Globus pallidus (tissue), 1 donor: ENCODE measurements at regions not wholly inside any gene's neighbourhood (a gene's known extent, or its start where the extent isn't known, plus 50 kb on each side); places are given as distances from the start of the nearest gene placed in this dataset.
"Not testable (repeated sequence)": the region's sequence is repeated elsewhere in the genome, so short reads cannot be mapped to it uniquely, and the experiment has no call there.

Experiments used
- DNase-seq: peaks from one replicate; pipeline ENCODE4 v3.0.0-alpha.2; 2015; ENCODE audit warnings: low spot score

DNA sequence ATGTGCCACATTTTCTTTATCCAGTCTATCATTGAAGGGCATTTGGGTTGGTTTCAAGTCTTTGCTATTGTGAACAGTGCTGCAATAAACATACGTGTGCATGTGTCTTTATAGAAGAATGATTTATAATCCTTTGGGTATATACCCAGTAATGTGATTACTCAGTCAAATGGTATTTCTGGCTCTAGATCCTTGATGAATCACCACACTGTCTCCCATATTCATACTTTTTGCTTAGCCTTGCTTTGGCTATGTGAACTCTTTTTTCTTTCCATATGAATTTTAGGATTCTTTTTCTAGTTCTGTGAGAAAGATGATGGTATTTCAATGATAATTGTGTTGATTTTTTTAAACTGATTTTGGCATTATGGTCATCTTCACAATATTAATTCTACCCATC lies 530.1 kb downstream of the SLC6A15 start:
- not testable (repeated sequence) for DNase-seq

DNA sequence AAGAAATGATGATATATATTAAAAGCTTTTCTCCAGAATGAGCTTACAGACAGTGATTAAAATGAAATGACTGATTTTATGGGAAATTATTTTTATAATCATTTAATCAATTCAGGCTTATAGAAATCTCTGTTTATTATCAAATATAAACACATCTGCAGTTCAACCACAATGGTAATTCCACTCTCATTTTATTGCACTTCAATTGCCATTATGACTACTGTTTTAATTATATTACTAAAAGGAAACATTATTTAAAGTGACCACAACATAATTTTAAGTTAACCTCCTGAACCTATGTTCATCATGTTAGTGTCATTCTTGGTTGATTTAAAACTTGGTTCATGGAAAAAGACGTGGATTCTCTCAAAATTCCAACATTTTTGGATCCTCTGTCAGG lies 536.3 kb downstream of the SLC6A15 start:
- no peak for DNase-seq

DNA sequence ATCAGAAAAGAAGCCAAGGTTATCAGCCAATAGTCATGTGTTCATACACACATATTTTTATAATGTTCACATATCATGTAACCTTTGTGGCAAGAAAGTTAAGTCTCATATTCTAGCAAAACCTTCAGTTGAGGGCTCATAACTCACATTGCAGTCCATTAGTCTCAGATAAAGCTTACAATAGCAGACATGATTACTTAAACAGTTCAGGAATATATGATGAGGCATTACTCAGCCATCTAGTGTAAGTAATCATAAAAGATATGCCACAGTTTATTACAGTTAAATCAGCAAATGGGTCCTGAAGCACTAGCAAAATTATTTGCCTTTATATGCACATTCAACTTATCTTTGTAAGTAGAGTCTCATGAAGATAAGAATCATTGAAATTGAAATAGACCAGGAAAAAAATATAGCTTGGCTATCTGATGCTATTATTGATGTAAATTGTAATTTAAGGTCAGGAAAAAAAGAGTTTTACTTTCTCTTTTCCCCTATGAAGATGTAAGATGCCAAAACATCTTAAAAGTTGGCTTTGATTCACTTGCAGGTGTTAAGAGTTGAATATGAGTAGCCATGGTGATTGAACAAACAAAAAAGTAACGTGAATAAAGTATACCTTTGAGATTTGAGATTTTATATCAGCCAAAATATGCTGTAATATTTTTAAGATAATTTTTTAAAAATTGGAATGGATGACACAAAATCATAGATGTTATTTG lies 537.0 kb downstream of the SLC6A15 start:
- DNase-seq, result no peak

DNA sequence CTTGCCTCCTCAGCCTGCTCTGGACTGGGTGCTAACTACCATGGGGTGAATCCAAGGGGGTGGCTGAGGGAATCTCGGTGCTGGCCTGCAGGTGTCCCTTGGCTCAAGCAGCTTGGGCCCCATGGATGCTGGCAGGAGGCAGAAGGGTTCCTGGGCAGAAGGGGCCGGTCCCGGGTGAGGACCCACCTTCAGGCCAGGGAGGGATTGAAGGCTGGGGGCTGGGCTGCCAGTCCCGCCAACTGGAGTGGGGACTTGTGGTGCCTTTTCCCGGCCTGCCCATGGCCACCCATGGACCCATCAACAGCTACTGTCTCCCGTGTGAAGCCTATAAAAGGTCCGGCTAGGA lies 550.1 kb downstream of the SLC6A15 start:
- DNase-seq, result no peak

DNA sequence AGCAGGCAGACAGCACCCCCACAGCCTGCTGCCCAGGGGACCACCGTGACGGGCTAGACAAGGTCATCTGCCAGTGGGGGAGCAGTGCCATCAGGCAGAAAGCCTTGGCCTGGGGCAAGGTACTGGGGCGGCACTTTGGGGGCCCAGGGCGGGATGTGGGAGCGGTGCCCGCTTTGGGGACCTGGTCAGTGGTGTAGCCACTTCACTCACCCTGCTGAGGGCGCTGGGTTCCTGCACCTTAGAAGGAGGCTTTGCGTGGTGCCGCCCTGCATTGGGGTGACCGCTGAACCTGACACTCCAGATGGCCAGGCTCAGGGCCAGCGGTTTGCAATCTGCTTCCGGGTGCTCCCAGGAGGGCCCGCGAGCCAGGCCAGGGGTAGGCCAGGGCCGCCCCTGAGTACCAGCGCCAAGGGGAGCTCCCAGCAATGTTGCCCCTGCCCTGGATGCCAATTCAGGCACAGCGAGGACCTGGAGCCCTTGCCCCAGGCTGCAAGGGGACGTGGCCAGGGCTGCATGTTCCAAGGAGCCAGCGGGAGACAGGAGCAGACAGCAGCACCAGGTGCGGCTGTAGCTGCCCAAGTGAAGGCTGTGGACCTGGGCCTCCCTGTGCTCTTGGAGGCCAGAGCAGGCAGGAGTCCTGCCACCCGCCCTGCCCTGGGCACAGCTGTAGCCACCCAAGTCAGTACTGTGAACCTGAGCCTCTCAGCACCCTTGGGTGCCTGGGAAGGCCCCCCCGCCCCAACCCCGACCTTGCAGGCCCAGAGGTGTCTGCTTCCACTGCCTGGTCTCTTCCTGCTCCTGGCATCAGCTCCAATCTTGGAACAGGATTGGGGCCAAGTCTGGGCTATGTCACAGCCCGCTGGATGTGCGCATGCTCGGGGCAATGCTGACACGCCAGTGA lies 550.7 kb downstream of the SLC6A15 start:
- DNase-seq, result no peak

DNA sequence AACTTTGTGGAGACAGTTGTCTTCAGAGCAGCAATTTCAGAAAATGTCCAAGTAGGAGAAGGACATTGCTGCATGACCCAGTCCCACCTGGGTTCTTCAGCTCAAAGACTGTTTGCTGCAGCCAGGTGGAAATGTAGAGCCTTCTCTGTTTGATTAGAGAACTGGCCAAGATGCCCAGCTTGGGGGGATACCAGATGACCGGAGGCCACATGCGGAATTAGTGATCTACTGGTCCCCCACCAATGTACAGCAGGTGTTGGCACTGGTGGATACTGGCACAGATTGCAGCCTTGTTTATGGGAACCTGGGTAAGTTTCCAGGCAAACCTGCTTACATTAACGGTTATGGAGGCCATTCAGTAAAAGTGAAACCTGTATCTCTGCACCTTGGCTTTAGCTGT lies 555.3 kb downstream of the SLC6A15 start:
- no peak for DNase-seq

DNA sequence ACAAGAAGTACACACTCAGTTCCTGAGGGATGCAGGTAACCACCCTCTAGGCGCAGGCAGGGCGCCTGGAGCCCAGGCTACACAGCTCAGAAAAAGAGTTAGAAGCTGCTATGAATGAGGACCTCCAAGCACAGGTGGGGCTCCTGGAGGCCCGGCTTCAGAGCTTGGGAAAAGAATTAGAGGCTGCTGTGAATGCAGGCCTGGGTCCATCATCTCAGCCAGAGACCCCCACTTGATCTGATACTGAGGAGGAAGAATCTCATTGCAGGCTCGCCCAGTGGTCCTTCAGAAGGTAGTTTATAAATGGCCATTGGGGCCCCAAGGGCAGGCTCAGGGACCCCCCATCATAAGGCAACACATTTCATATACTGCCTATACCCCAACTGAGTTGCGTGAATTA lies 556.4 kb downstream of the SLC6A15 start:
- DNase-seq, result no peak

DNA sequence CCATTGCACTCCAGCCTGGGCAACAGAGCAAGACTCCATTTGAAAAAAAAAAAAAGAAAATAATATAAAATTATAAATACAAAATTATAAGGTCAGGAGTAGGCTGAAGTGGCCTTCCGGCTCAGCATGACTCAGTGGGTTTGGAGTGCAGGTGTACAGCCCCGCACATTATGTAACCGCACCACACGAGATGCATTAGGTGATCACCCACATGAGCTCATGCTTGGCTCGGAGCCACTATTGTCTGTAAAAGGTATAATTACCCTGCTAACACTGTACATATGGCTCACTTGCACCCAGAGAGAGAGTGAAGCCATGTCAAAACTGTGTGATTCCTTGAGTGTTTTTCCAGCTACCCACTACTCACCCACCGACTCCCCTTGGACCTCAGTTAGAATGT lies 557.0 kb downstream of the SLC6A15 start:
- no peak for DNase-seq

DNA sequence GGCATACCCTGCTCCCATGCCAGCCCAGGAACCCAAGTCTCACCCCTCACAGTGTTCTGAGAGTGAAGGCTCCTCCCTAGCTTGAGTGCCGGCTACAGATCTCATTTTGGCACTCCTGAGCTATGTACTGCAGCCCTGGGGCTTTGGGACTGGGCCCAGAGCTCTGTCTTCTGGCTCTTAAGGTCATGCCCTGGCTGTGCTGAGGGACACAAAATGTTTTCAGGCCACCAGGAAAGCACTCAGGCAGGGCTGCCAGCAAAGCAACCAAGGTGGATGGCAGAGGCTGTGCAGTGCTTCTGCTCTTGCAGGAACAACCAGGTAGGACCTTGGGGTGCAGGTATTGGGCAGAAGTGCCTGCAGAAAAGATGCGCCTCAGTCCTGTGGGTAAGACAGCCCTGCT lies 564.0 kb downstream of the SLC6A15 start:
- no peak for DNase-seq

DNA sequence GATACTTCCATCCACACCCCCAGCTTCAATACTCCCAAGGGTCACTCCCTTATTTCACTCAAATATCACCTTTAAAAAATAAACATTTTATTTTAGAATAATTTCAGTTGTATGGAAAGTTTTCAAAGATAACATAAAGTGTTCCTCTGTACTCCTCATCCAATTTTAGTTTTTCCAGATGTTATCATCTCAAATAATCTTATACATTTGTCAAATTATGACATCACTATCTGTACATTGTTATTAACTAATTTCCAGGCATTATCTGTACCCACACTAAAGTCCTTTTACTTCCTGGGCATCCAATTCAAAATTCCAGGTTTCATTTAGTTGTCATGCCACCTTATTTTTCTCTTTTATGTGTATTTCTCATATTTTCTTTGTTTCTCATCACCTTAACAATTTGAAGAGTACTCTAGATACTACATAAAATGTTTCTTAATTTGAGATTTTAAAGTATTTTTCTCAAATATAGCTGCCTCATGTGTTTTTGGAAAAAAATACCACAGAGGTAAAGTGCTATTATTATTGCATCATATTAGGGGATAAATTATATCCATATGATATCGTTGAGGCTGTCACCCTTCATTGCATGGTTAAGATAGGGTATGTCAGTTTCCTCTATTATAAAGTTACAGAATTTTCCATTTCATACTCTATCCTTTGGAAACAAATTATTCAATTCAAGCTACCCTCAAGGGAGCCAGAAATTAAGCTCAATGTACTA lies 571.0 kb downstream of the SLC6A15 start:
- DNase-seq, result no peak

DNA sequence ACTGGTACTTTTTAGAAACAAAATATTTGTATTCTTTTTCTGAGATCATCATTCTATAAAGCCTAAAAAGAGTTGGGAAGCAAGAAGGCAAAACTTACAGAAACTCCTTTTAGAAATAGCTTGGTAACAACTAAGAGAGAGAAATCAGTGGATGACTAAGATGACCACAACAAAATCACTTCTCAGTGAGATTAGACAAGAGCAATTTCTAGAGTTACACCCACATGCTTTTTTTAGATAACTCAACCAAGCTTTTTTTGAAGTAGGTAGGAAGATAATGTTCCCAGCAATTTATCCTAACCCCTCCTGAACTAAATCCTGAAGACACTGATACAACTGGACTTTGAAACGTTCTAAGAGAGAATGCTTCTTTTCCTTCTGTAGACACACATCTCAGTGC lies 576.4 kb downstream of the SLC6A15 start:
- DNase-seq, result no peak

DNA sequence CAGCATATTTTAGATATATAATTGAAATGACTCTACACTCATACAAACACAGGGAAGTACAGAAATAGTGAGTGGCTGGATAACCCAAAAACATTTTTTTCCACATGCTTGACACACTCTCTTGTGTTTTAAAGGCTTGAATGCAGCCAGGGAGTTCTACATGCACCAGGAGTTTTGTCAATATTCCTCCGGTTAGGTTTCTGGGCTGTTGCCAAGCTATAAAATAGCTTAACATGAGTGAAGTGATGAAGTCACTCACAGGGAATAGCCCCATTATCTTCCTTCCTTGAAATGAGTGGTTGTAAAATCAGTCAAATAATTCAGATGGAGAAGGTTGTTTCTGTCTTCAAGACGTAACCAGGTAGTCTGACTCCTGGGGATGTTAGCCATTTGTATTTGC lies 582.7 kb downstream of the SLC6A15 start:
- no peak for DNase-seq

DNA sequence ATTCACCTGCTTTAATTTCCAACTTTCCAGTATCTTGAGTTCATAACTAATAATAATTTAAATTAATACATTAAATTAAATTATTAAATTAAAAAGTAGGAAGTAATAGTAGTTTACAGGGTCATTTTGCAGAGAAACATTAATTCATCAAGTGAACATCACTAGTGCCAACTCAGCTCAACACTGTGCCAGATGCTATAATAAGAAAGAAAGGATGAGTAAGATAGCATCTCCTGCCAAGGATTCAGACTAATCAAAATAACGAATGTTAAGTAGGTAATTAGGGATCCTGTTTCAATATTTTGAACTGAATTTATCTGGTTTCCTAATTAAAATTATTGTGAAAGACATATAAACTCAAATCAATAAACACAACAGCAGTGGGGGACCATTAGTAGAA lies 596.7 kb downstream of the SLC6A15 start:
- no peak for DNase-seq

DNA sequence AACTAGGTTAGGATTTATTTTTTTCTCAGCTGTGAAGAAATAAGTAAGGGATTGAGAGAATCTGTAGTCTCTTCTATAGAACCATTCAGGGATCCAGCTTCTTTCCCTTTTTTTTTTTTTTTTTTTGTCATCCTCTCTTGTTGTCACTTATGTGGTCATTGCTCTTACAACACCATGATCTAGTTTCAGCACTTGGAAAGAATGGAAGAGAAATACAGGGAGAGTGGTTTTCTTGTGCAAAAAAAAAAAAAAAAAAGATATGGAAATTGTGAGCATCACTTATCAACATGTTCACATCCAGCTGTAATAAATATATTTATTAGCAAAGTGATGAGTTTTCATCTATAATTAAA lies 599.3 kb downstream of the SLC6A15 start:
- DNase-seq, result no peak

DNA sequence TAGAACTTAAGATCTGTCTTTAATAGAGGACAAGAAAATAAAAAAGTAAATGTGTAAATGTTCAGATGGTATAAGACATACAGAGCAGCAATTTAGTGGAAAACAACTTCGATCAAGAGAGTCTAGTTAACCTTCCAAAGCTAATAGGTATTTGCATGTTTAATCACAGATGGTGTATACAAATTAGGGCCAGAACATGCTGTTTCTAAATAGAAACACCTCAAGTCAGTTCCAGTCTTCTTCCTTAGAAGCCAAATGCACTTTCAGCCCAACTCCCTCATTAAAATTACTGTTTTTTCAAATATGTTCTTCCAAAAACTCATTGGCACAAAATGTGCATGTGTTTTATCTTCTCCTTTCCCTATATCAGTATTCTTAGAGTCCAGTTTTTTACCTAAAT lies 604.4 kb downstream of the SLC6A15 start:
- DNase-seq, result no peak

DNA sequence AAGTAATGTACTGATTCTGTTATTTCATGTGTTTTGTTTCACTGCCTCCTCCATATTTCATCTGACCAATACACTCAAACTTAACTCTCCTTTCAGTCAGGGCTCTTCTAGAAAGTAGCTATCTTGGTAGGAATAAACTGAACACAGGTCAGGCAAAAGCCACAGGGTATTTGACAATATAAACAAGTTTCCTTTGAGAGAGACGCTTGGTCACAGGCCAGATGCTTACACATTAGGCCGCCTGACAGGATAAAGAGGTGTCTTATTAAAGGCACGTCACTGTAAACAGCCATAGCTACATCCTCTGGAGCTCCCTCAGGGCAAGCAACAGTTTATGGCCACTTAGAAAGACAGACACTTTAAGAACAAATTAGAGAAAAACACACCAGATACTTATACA lies 607.5 kb downstream of the SLC6A15 start:
- no peak for DNase-seq

DNA sequence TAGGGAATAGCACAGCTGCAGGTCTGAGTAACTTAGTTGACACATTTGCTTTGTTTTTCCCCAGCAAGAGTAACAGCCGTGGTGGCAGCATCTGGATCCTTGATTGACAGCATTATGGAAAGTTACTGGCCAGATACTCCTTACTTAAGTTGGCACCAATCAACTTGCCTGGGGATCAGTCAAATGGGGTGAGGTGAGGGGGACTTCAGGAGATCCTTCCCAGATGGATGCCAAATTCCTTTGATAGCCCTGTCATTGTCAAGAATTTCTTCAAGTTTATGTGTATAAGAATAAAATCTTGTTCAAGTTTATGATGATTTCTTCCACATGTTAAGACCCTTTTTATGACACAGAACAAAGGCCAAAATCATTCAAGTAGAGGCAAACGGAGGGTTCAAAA lies 618.4 kb downstream of the SLC6A15 start:
- no peak for DNase-seq

DNA sequence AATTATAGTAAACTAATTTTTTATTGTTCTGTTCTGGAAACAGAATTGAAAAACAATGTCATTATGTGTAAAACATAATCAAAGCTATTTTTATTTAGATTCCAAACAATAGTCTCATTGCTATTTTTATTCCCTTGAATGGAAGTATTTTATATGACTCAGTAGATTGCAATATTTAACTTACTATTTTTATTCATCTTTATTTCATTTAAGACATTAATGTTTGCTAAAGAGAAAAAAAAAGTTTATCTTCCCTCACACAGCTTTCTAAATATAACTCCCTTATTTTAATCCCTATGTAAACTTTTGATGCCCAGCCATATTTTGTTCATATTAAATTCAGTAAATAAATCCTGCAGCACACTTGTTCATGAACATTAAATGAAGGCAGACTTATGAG lies 622.4 kb downstream of the SLC6A15 start:
- DNase-seq, result no peak

DNA sequence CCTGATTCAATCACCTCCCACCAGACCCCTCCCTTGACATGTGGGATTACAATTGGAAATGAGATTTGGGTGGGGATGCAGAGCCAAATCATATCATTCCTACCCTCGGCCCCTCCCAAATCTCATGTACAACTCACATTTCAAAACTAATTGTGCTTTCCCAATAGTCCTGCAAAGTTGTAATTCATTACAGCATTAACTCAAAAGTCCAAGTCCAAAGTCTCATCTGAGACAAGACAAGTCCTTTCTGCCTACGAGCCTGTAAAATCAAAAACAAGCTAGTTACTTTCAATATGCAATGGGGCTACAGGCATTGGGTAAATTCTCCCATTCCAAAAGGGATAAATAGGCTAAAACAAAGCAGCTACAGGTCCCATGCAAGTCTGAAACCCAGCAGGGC lies 634.6 kb downstream of the SLC6A15 start:
- DNase-seq, result no peak

DNA sequence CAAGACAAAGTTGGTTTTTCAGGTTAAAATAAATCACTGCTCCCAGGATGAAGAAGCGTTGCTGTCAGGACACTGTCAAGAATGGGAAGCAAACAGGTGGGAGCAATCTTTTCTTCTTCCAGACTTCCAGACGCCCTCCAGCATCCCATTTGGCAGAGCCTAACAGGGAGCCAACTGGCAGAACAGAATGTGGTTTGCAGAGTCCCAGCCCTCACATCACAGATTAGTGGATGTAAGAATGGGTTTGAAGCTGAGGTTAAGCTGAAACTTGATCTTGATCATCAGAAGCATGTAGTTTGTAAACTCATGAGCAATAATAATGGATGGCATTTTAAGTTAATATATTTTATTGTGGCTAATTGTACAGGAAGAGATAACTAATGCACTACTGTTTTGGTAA lies 636.4 kb downstream of the SLC6A15 start:
- DNase-seq, result no peak

DNA sequence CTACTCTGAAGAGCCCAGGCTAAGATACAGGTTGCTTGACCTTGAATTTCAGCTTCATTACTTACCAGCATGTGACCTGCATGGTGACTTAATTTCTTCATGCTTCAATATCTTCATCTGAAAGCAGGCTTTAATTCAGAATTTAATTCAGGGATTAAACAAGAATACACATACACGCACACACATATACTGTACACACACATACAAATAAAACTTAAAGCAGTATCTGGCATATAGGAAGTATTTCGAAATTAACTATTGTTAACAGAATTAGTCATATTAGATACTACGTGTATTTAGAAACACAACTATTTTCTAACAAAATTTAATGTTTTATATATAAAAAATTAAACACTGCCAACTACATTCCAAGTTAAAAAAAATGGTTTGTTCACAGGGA lies 640.3 kb downstream of the SLC6A15 start:
- no peak for DNase-seq

DNA sequence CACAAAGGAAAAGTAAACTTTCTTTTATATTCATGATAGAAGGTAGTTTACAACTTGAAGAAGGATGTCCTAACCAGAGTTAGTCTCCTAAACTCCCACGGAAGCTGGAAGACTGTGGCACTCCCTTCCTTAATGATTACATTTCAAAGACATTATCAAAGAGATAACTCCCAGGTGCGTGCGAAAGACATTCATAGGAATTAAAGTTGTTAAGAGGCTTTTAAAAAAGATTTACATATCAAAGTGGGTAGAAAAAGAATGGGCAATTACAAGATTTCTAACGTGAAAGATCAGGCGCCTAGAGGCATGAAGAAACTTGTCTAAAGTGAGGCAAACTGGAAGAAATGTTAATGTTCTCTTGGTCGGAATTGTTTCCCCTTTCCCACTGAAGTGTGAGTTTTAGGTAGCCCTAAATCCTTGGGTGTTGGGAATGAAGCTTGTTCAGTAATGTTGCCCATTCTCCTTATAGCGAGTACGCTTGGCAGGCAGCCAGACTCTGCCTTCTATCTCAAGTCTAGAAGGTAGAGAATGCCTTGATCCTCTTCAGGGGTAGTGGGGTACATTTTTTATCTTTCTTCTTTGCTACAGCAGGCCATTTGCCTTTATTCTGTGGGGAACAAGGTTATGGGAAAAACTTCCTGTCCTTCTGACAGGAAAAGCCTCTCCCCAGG lies 642.0 kb downstream of the SLC6A15 start:
- DNase-seq, result no peak

DNA sequence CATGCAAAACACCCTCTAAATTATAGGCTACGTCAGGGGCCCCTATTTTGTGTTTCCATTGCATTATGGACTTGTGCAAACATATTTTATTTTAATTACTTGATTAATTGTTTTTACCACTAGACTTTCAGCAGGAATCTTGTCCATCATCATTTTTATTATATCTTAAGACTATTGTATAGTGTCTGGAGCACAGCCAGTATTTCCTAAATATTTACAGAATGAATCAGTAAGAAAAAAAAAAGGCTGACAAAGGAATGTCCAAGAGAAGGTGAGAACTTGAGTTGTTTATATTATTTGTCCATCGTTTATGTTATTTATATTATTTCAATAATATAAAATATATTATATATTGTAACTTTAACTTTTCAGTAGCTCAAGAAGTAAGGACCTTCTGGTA lies 664.7 kb downstream of the SLC6A15 start:
- DNase-seq, result no peak
